Upper lobe of right lung (tissue), 1 donor: ENCODE measurements at regions not wholly inside any gene's neighbourhood (a gene's known extent, or its start where the extent isn't known, plus 50 kb on each side); places are given as distances from the start of the nearest gene placed in this dataset.

Experiments used
- ATAC-seq: fragments of 200-7000 bp; cut with Tn5 transposase; one replicate; pipeline ENCODE4 v1.9.1; 2020; ENCODE audit warnings: mild to moderate bottlenecking, moderate library complexity
- DNase-seq: peaks from one replicate; pipeline ENCODE4 v3.0.0-alpha.2; 2020
- H3K27ac ChIP-seq: fragments of 200-600 bp; one replicate; pipeline ENCODE4 v1.8.0; 2022
- H3K27me3 ChIP-seq: fragments of 200-600 bp; one replicate; pipeline ENCODE4 v1.8.0; 2022; ENCODE audit warnings: mild to moderate bottlenecking
- H3K36me3 ChIP-seq: fragments of 200-600 bp; one replicate; pipeline ENCODE4 v1.8.0; 2022
- H3K4me1 ChIP-seq: fragments of 200-600 bp; one replicate; pipeline ENCODE4 v1.8.0; 2022
- H3K4me3 ChIP-seq: fragments of 200-600 bp; one replicate; pipeline ENCODE4 v1.8.0; 2022; ENCODE audit warnings: mild to moderate bottlenecking
- H3K9me3 ChIP-seq: fragments of 200-600 bp; one replicate; pipeline ENCODE4 v1.8.0; 2022
- CTCF ChIP-seq: fragments of 200-600 bp; IDR thresholded peaks from one replicate; pipeline ENCODE4 v1.8.0; 2022; ENCODE audit warnings: antibody characterized with exemption
- intact Hi-C: fragments of 100-400 bp; cut with DNase I; formaldehyde crosslinking; loops from one replicate; pipeline ENCODE4 v1.11.0; 2022
- donor health status: DM: no; HTN: yes; CAD: no; lungs with severe emphysema.

GRCh38 chr3:35849496-35849895 lies 210.2 kb downstream of the ARPP21 start:
- DNase-seq (no peak), ATAC-seq (no peak)
- Histone ChIP-seq H3K4me3 (no peak overlapping the region), H3K27me3 (no peaks in the 10 kb centered on the region), H3K9me3 (no peaks in the 10 kb centered on the region), H3K4me1 (no peaks in the 10 kb centered on the region), H3K27ac (no peak overlapping the region), H3K36me3 (no peaks in the 10 kb centered on the region)
- TF ChIP-seq CTCF = no peak
- intact Hi-C loops = no loop called here

- H3K4me1 ChIP-seq = no peaks in the 10 kb centered on the region
- H3K9me3 ChIP-seq = no peaks in the 10 kb centered on the region
- no peaks in the 10 kb centered on the region for H3K36me3 ChIP-seq
- ATAC-seq = no peak
- H3K27ac ChIP-seq = no peak overlapping the region
- no peaks in the 10 kb centered on the region for H3K27me3 ChIP-seq
- intact Hi-C loops = no loop called here
- TF ChIP-seq CTCF = no peak
- no peak for DNase-seq
- no peak overlapping the region for H3K4me3 ChIP-seq
These were observed 210.6 kb downstream of the ARPP21 start for GRCh38 chr3:35849963-35850362.

- intact Hi-C loops = no loop called here
- Histone ChIP-seq H3K4me3 (no peak overlapping the region), H3K36me3 (no peaks in the 10 kb centered on the region), H3K27ac (no peak overlapping the region), H3K9me3 (no peaks in the 10 kb centered on the region), H3K4me1 (no peaks in the 10 kb centered on the region), H3K27me3 (no peaks in the 10 kb centered on the region)
- DNase-seq (no peak), ATAC-seq (no peak)
- TF ChIP-seq CTCF = no peak
These were observed 217.7 kb downstream of the ARPP21 start for GRCh38 chr3:35857004-35857403.

GRCh38 chr3:35862057-35862456 lies 222.7 kb downstream of the ARPP21 start:
- no peak for DNase-seq
- no peak for TF ChIP-seq CTCF
- H3K27me3 ChIP-seq = no peaks in the 10 kb centered on the region
- intact Hi-C loops = no loop called here
- no peaks in the 10 kb centered on the region for H3K9me3 ChIP-seq
- no peak overlapping the region for H3K27ac ChIP-seq
- H3K36me3 ChIP-seq = no peaks in the 10 kb centered on the region
- ATAC-seq = no peak
- H3K4me3 ChIP-seq = no peak overlapping the region
- no peaks in the 10 kb centered on the region for H3K4me1 ChIP-seq

GRCh38 chr3:35864871-35865270 lies 225.5 kb downstream of the ARPP21 start:
- no peak overlapping the region for H3K4me3 ChIP-seq
- no peaks in the 10 kb centered on the region for H3K9me3 ChIP-seq
- TF ChIP-seq CTCF = no peak
- DNase-seq (no peak), ATAC-seq (no peak)
- H3K36me3 ChIP-seq = no peaks in the 10 kb centered on the region
- no peak overlapping the region for H3K27ac ChIP-seq
- no peaks in the 10 kb centered on the region for H3K4me1 ChIP-seq
- intact Hi-C loops = no loop called here
- no peaks in the 10 kb centered on the region for H3K27me3 ChIP-seq

- no peak for ATAC-seq
- H3K36me3 ChIP-seq = no peaks in the 10 kb centered on the region
These were observed 228.5 kb downstream of the ARPP21 start for GRCh38 chr3:35867791-35868190.

More at GRCh38 chr3:35867791-35868190, 228.5 kb downstream of the ARPP21 start:
- Histone ChIP-seq H3K27me3 (no peaks in the 10 kb centered on the region), H3K9me3 (no peaks in the 10 kb centered on the region), H3K27ac (no peak overlapping the region), H3K4me3 (no peak overlapping the region), H3K4me1 (no peaks in the 10 kb centered on the region)
- intact Hi-C loops = no loop called here
- no peak for TF ChIP-seq CTCF
- no peak for DNase-seq
